Panc1 (cell line): ENCODE measurements at regions not wholly inside any gene's neighbourhood (a gene's known extent, or its start where the extent isn't known, plus 50 kb on each side); places are given as distances from the start of the nearest gene placed in this dataset.

Experiments
- CTCF ChIP-seq: fragments of 450-650 bp; IDR thresholded peaks from 2 replicates; pipeline ENCODE4 v1.5.1; 2017; ENCODE audit warnings: mild to moderate bottlenecking
- POLR2AphosphoS5 ChIP-seq: IDR thresholded peaks from 2 replicates; pipeline ENCODE4 v1.6.1; 2012; ENCODE audit warnings: mild to moderate bottlenecking, low read depth, low read length, moderate library complexity
- REST ChIP-seq, 2 experiments: IDR thresholded peaks; 2 replicates each; pipeline ENCODE4 v1.6.1; 2011 to 2012; ENCODE audit warnings: low read depth in 2 of 2, control low read depth in 1 of 2, low read length in 1 of 2, mild to moderate bottlenecking in 1 of 2, moderate library complexity in 1 of 2; ENCODE audit not compliant: insufficient read depth in 1 of 2
- SIN3A ChIP-seq: IDR thresholded peaks from 2 replicates; pipeline ENCODE4 v1.6.1; 2012; ENCODE audit warnings: low read depth, mild to moderate bottlenecking, low read length, moderate library complexity, borderline replicate concordance; ENCODE audit not compliant: insufficient read depth
- TCF7L2 ChIP-seq: IDR thresholded peaks from 2 replicates; pipeline ENCODE4 v1.6.1; 2011; ENCODE audit warnings: mild to moderate bottlenecking, low read depth, low read length, inconsistent platforms

GRCh38 chr4:10239982-10240654 lies 123.5 kb upstream of the WDR1 start:
- TF ChIP-seq CTCF (no peak), POLR2AphosphoS5 (no peak), REST (IDR thresholded peaks at IDR 0.05; ENCODE audit: insufficient read depth in 1 of 2, low read depth in 2 of 2, low read length in 1 of 2) (no peak), SIN3A (no peak), TCF7L2 (no peak)
